HG03280 (cell line): ENCODE measurements at regions not wholly inside any gene's neighbourhood (a gene's known extent, or its start where the extent isn't known, plus 50 kb on each side); places are given as distances from the start of the nearest gene placed in this dataset.
"Not testable (repeated sequence)": the region's sequence is repeated elsewhere in the genome, so short reads cannot be mapped to it uniquely, and the experiment has no call there.

ENCODE experiments used
- ATAC-seq: cut with Tn5 transposase; IDR thresholded peaks from one replicate; pipeline ENCODE4 v1.9.1; 2021; ENCODE audit warnings: mild to moderate bottlenecking, moderate library complexity; ENCODE audit not compliant: unreplicated experiment

DNA sequence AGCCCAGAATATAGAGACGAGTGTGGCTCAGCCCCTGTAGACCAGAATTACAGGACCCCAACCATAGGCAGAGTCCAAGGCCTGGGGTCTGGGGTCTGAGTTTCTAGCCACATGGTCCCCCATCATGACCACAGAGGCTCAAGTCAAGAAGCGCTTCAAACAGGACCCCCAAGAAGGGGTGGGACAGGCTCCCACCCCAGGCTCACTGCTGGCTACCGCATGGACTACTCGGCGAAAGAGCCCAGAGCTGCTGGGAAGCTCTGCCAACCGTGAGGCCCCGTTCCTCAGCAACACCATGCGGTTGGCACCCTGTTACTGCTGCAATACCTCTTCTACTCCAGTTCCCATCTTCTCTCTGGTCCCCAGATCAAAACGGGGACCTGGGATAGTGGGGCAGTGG is 254.8 kb downstream of the TEX29 start:
- no peak for ATAC-seq

GRCh38 chr13:111575719-111576118 is 255.3 kb downstream of the TEX29 start:
- ATAC-seq = no peak

DNA sequence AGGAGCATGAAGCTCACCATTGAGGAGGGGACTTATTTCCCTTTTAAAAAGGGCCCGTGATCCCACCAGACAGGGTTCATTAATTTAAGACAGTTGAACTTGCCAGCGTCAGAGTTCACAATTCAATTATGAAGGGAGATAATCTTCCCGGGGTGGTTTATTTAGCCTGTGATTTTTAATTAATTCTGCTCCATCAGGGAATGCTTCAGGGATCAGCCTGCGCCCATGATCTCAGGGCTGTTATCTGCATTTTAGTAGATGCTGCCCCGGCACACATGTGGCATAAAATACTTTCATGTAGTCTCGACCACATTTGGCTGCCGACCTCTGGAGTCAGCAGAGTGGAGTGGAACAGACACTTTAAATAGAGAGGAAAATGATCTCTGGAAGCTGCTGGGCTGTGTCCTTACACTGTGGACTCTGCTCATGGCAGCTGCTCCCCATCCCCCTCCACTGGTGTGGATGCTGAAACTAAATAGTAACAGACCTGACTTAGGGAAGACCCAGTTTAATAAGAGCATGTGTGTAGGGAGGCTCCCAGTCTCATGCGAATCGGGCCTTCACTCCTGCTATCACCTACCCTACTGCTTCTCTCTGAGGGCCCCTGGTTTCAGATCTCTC is 256.9 kb downstream of the TEX29 start:
- ATAC-seq = no peak

- no peak for ATAC-seq
These were observed 257.6 kb downstream of the TEX29 start for GRCh38 chr13:111577956-111578605.

DNA sequence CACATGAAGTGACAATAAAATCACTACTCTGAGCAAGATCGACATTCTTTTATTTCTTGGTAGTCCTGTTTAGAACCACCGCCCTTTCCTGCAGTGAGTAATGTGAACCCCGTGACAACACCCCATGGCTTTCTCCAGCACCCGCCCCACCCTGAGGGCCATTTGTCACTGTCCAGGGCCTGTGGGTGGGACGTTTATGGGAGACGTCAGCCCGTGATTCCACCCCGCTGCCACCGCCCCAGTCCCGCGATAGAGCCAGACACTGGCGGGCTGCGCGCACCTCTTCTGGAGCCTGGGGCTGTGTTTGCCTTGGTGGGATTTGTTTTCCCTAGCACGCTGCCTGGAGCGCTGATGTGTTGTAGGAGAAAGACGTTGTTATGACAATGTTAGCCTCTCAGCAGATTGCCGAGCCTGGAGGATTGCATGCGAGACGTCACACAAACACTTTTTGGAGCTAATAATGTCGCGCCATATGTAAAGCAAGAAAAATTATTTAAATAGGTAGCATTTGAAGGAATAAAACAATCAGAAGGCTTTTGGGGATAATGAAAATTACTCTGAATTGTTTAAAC is 263.7 kb downstream of the TEX29 start:
- ATAC-seq = no peak

- no peak for ATAC-seq
These were observed 264.4 kb downstream of the TEX29 start for GRCh38 chr13:111584870-111585269.

GRCh38 chr13:111586291-111586690 is 265.8 kb downstream of the TEX29 start:
- no peak for ATAC-seq

DNA sequence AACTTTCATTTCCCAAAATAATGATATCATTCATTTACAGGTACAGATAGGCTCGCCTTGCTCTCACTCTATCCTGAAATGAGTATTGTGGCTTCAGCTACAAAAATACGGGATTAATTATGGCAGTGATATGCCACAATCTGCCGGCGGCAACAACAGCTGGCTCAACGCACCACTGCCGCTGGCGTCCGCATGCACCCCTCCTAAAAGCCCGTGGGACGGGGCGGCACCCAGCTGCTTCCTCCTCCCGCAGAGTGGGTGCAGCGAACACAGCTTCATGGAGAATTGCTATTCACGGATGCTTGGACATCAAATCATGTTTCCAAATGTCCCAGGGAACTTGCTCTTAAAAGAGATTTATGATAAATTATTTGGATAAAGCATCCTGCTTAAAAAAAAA is 266.8 kb downstream of the TEX29 start:
- no peak for ATAC-seq

DNA sequence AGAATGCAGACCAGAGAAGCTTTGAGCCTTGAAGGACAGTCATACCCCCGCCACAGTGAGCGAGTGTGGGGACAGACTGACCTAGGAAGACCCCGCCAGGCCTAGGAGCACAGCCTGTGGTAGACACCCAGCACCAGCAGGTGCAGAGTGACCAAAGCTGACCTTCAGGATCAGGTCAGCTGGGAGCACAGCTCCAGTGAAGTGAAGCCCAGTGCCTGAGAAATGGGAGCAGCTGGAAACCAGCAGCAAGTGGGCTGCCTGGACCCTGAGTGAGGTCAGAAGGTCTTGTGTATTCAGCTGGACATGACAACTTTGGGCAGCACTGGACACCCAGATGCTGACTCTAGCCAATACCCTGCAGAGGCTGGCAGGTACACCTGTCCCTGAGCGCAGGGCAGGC is 268.9 kb downstream of the TEX29 start:
- ATAC-seq = no peak

GRCh38 chr13:111589992-111590391 is 269.6 kb downstream of the TEX29 start:
- no peak for ATAC-seq

- ATAC-seq = no peak
These were observed 270.4 kb downstream of the TEX29 start for GRCh38 chr13:111590796-111591195.

- ATAC-seq = not testable (repeated sequence)
These were observed 273.0 kb downstream of the TEX29 start for GRCh38 chr13:111593490-111593889.

DNA sequence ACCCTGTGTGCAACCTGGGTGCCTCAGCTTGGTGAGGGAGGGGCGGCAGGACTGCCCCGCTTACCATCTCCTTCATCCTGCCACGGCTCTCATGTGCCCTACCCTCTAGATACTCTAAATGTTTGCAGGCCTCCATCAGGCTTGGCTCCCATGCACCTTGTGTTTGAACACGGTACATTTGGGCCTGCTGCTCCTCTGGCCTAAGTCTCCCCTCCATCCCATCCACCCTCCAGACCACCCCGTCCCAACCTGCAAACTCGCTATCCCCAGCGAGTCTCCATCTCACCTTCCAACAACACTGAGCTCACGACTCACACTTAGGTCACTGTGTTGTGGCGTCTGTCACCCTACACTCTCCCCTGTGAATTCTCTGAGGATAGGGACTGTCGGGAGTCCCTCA is 274.2 kb downstream of the TEX29 start:
- ATAC-seq = no peak

- ATAC-seq = no peak
These were observed 274.8 kb downstream of the TEX29 start for GRCh38 chr13:111595276-111595675.

DNA sequence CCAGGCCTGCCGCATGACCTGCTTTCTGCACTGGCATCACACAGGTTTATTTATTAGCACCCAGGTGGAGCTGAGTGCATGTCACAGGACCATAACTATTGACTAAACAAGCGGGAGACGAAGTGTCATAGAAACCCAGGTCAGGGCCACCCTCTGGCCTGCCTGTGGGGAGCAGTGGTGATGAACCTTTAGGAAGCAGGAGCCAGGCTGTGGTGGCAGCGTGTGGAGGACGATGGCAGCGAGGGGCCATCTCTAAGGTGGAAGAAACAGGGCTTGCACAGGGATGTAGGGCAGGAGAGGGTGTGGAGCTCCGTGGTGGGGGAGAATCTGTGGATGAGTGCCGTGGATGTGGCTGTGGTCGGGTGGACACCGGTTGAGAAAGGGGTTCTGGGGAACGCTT is 275.3 kb downstream of the TEX29 start:
- no peak for ATAC-seq

GRCh38 chr13:111597191-111597611 is 276.8 kb downstream of the TEX29 start:
- no peak for ATAC-seq

GRCh38 chr13:111597618-111598017 is 277.2 kb downstream of the TEX29 start:
- no peak for ATAC-seq

DNA sequence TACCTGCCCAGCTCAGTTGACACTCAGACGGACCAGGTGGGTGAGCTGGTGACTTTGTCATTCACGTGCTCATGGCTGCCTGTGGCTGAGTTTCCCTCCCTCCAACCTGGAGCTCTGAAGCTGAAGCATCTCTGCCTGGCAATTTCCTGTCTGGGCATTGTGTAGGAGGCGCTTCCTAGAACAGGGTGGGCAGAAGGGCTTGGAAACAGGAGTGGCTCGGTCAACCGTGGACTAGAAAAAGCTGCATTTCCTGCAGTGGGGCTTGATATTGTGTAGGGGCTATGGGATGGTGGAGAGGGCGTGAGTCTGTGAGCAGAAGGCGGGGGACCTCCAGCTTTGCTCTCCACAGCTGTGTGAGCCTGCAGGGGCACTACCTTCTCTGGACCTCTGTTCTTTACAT is 278.3 kb downstream of the TEX29 start:
- ATAC-seq = no peak

- ATAC-seq = no peak
These were observed 279.3 kb downstream of the TEX29 start for GRCh38 chr13:111599791-111600190.

DNA sequence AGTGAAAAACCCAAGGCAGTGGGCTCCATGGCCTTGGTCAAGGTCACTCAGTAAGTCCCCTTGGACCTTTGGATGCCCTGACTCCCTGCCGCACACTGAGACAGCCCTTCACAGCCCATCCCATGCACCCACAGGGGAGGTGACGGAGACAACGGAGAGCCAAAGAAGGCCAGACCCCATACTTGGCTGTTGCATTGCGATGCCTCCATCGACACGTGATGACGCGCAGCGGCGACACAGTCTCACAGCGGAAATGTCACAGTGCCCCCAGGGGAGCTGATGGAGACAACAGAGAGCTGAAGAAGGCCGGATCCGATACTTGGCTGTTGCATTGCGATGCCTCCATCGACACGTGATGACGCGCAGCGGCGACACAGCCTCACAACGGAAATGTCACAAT is 282.4 kb downstream of the TEX29 start:
- ATAC-seq = no peak

DNA sequence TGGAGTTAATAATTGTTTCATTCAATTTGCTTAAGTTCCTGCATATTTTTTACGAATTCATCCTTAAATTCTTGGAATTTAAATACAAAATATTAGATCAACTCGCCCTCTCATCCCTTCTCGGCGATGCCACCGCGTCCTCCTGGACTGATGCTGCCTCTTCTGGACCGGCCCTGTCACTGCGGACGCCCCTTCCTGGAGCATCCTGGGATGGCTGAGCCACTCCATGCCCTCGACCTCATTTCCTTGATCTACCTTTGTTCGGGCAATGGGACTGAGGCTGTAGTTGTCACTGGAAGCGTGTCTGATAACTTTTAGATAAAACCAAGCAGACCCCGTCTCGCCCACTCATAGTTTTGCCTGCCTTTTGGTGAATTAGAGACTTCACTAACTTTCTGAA is 283.7 kb downstream of the TEX29 start:
- no peak for ATAC-seq

DNA sequence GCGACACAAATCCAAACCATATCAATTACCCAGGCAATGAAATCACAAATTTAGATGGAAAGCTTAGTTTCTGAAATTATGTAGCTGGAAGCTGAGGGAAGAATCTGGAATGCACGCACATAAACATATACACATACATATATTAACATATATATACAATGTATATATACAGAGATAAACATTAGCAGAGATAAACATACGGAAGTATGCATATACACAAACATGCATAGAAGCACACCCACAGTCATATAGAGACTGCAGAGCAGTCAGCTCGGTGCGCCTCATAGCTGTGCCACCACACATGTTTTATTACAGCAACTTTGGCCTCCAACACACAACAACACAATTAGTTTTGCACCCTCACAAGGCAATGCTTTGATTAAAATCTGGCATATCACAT is 288.1 kb downstream of the TEX29 start:
- ATAC-seq = no peak

DNA sequence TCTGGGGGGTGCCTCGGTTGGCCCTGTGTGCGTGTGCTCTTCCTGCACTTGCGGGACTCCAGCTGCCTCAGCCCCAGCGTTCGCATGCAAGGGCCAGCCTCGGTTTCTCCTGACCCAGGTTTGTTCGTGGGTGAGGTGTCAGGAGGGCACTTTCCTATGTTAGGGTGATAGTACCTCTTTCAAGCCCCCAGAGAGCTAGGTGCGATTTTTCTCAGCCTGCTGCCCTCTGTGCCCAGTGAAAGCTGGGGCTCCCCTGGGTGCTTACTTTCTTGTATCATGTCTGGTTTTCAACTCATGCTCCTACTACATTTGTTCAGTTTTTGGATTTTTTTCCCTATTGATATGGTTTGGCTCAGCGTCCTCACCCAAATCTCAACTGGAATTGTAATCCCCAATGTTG is 289.2 kb downstream of the TEX29 start:
- ATAC-seq = no peak
